HepG2 (cell line): ENCODE measurements at regions not wholly inside any gene's neighbourhood (a gene's known extent, or its start where the extent isn't known, plus 50 kb on each side); places are given as distances from the start of the nearest gene placed in this dataset.
A peak's percentile ranks its signal among the peaks of the same experiment; 100 is the strongest.

Source experiments
- ARID5B ChIP-seq: IDR thresholded peaks from 2 replicates; pipeline ENCODE4 v1.4.0; 2020; ENCODE audit warnings: mild to moderate bottlenecking, missing genetic modification reagents
- ATF7-NPFF ChIP-seq: sonication (generic); formaldehyde crosslinking; IDR thresholded peaks from 2 replicates; pipeline ENCODE4 v1.8.1; 2023; ENCODE audit warnings: mild to moderate bottlenecking, low read depth, missing genetic modification reagents, moderate library complexity
- CCDC6 ChIP-seq: sonication (generic); formaldehyde crosslinking; IDR thresholded peaks from 2 replicates; pipeline ENCODE4 v1.8.1; 2022; ENCODE audit warnings: mild to moderate bottlenecking, missing genetic modification reagents, moderate library complexity
- GRHL1 ChIP-seq: sonication (generic); formaldehyde crosslinking; conservative IDR thresholded peaks from 2 replicates; pipeline ENCODE4 v1.8.0; 2022; ENCODE audit warnings: missing genetic modification reagents
- HNRNPUL1 ChIP-seq: fragments of 200-400 bp; formaldehyde crosslinking; IDR thresholded peaks from 2 replicates; pipeline ENCODE4 v1.6.1; 2017; ENCODE audit warnings: low read depth, mild to moderate bottlenecking, low read length, moderate library complexity
- NFIB ChIP-seq: sonication (generic); formaldehyde crosslinking; IDR thresholded peaks from 2 replicates; pipeline ENCODE4 v1.9.0; 2021; ENCODE audit warnings: missing genetic modification reagents, mild to moderate bottlenecking, borderline replicate concordance
- PHF20 ChIP-seq: sonication (generic); formaldehyde crosslinking; IDR thresholded peaks from 2 replicates; pipeline ENCODE4 v1.5.0; 2020; ENCODE audit warnings: mild to moderate bottlenecking, missing genetic modification reagents
- PHF8 ChIP-seq: sonication (generic); formaldehyde crosslinking; IDR thresholded peaks from 2 replicates; pipeline ENCODE4 v1.5.0; 2020; ENCODE audit warnings: missing genetic modification reagents
- REST ChIP-seq, 2 experiments: IDR thresholded peaks; 2 replicates each; pipeline ENCODE4 v1.6.1; 2011 to 2012; ENCODE audit warnings: low read length in 2 of 2, borderline replicate concordance in 1 of 2, low read depth in 1 of 2, mild to moderate bottlenecking in 1 of 2, moderate library complexity in 1 of 2
- SMAD3 ChIP-seq: sonication (generic); formaldehyde crosslinking; IDR thresholded peaks from 2 replicates; pipeline ENCODE4 v1.4.0; 2020; ENCODE audit warnings: missing genetic modification reagents
- SRSF4 ChIP-seq: fragments of 200-400 bp; formaldehyde crosslinking; IDR thresholded peaks from one replicate; pipeline ENCODE4 v1.6.1; 2018; ENCODE audit warnings: mild to moderate bottlenecking, low read depth, low read length, moderate library complexity; ENCODE audit not compliant: poor library complexity, severe bottlenecking
- ZBTB42 ChIP-seq: sonication (generic); formaldehyde crosslinking; IDR thresholded peaks from 2 replicates; pipeline ENCODE4 v1.5.0; 2020; ENCODE audit warnings: mild to moderate bottlenecking, missing genetic modification reagents
- ZNF331 ChIP-seq: sonication (generic); formaldehyde crosslinking; IDR thresholded peaks from 2 replicates; pipeline ENCODE4 v1.4.0; 2020; ENCODE audit warnings: missing genetic modification reagents
- ZNF446 ChIP-seq: sonication (generic); formaldehyde crosslinking; IDR thresholded peaks from 2 replicates; pipeline ENCODE4 v1.5.0; 2020; ENCODE audit warnings: mild to moderate bottlenecking, missing genetic modification reagents
- ZNF567 ChIP-seq: sonication (generic); formaldehyde crosslinking; IDR thresholded peaks from 2 replicates; pipeline ENCODE4 v1.8.1; 2023; ENCODE audit warnings: mild to moderate bottlenecking, missing genetic modification reagents, borderline replicate concordance
- ZNF570 ChIP-seq: sonication (generic); formaldehyde crosslinking; IDR thresholded peaks from 2 replicates; pipeline ENCODE4 v1.4.0; 2020; ENCODE audit warnings: mild to moderate bottlenecking, missing genetic modification reagents, borderline replicate concordance
- ZNF572 ChIP-seq: sonication (generic); formaldehyde crosslinking; IDR thresholded peaks from 2 replicates; pipeline ENCODE4 v1.5.1; 2020; ENCODE audit warnings: mild to moderate bottlenecking, missing genetic modification reagents
- ZNF704 ChIP-seq: sonication (generic); formaldehyde crosslinking; IDR thresholded peaks from 2 replicates; pipeline ENCODE4 v1.8.1; 2023; ENCODE audit warnings: mild to moderate bottlenecking, inconsistent platforms, moderate library complexity, missing genetic modification reagents, borderline replicate concordance
- ZNF772 ChIP-seq: sonication (generic); formaldehyde crosslinking; IDR thresholded peaks from 2 replicates; pipeline ENCODE4 v1.5.0; 2020; ENCODE audit warnings: mild to moderate bottlenecking, missing genetic modification reagents

GRCh38 chr5:15008476-15008875 lies 136.9 kb upstream of the ANKH start (continued):
- no peak for TF ChIP-seq ZNF446
- no peak for TF ChIP-seq ATF7-NPFF
- no peak for TF ChIP-seq HNRNPUL1
- TF ChIP-seq ZNF567 (CRISPR knock-in tag) = no peak
- 0 out of 2 replicates have a peak, but pooled peaks have one; percentile 29 for TF ChIP-seq ZNF772
- TF ChIP-seq PHF20 = no peak
- no peak for TF ChIP-seq GRHL1 (CRISPR knock-in tag)
- no peak for TF ChIP-seq ZNF570 (CRISPR knock-in tag)
- TF ChIP-seq SMAD3 (CRISPR knock-in tag) = 0 out of 2 replicates have a peak, but pooled peaks have one; percentile 29
- TF ChIP-seq REST (IDR thresholded peaks at IDR 0.05; ENCODE audit: borderline replicate concordance in 1 of 2, low read depth in 1 of 2, low read length in 2 of 2) = no peak
- TF ChIP-seq SRSF4 = no peak
- no peak for TF ChIP-seq ZNF572 (CRISPR knock-in tag)
- no peak for TF ChIP-seq ZBTB42 (CRISPR knock-in tag)
- no peak for TF ChIP-seq NFIB
- peak; percentile 91 for TF ChIP-seq ZNF331 (CRISPR knock-in tag)
- TF ChIP-seq CCDC6 (CRISPR knock-in tag) = peak; percentile 64
- TF ChIP-seq ZNF704 (CRISPR knock-in tag) = no peak
- peak; percentile 96 for TF ChIP-seq ARID5B (CRISPR knock-in tag)
- no peak; the same call in 1 of the 2 replicates for TF ChIP-seq PHF8
